HG02981 (cell line): ENCODE measurements at regions not wholly inside any gene's neighbourhood (a gene's known extent, or its start where the extent isn't known, plus 50 kb on each side); places are given as distances from the start of the nearest gene placed in this dataset.

Experiments
- ATAC-seq: cut with Tn5 transposase; IDR thresholded peaks from one replicate; pipeline ENCODE4 v1.9.1; 2021; ENCODE audit warnings: mild to moderate bottlenecking, moderate library complexity; ENCODE audit not compliant: unreplicated experiment

GRCh38 chr18:38481576-38481975 is 916.0 kb upstream of the CELF4 start:
- no peak for ATAC-seq

GRCh38 chr18:38475686-38476085 is 910.1 kb upstream of the CELF4 start:
- ATAC-seq: no peak

- ATAC-seq: no peak
Measured at GRCh38 chr18:38473535-38473934, 907.9 kb upstream of the CELF4 start.

- ATAC-seq: no peak
Measured at GRCh38 chr18:38470421-38470820, 904.8 kb upstream of the CELF4 start.

- ATAC-seq: no peak
Measured at GRCh38 chr18:38466426-38466825, 900.8 kb upstream of the CELF4 start.

GRCh38 chr18:38464024-38464423 is 898.4 kb upstream of the CELF4 start:
- no peak for ATAC-seq

- ATAC-seq: no peak
Measured at GRCh38 chr18:38460657-38461056, 895.1 kb upstream of the CELF4 start.

GRCh38 chr18:38459131-38459994 is 893.8 kb upstream of the CELF4 start:
- ATAC-seq: no peak

GRCh38 chr18:38458698-38459097 is 893.1 kb upstream of the CELF4 start:
- ATAC-seq: no peak

GRCh38 chr18:38456253-38456652 is 890.7 kb upstream of the CELF4 start:
- ATAC-seq: no peak

GRCh38 chr18:38454764-38455469 is 889.3 kb upstream of the CELF4 start:
- no peak for ATAC-seq

GRCh38 chr18:38453880-38454279 is 888.3 kb upstream of the CELF4 start:
- no peak for ATAC-seq

- no peak for ATAC-seq
Measured at GRCh38 chr18:38450876-38451275, 885.3 kb upstream of the CELF4 start.

- no peak for ATAC-seq
Measured at GRCh38 chr18:38445804-38446145, 880.2 kb upstream of the CELF4 start.

GRCh38 chr18:38444971-38445803 is 879.6 kb upstream of the CELF4 start:
- no peak for ATAC-seq

GRCh38 chr18:38427736-38428135 is 862.1 kb upstream of the CELF4 start:
- no peak for ATAC-seq

GRCh38 chr18:38427234-38427633 is 861.6 kb upstream of the CELF4 start:
- ATAC-seq: no peak

- no peak for ATAC-seq
Measured at GRCh38 chr18:38421872-38422615, 856.4 kb upstream of the CELF4 start.

- no peak for ATAC-seq
Measured at GRCh38 chr18:38421021-38421420, 855.4 kb upstream of the CELF4 start.

GRCh38 chr18:38420611-38421010 is 855.0 kb upstream of the CELF4 start:
- ATAC-seq: no peak

GRCh38 chr18:38415811-38416210 is 850.2 kb upstream of the CELF4 start:
- no peak for ATAC-seq
